ENCODE measurements at regions not wholly inside any gene's neighbourhood (a gene's known extent, or its start where the extent isn't known, plus 50 kb on each side); places are given as distances from the start of the nearest gene placed in this dataset.
"Not testable (repeated sequence)": the region's sequence is repeated elsewhere in the genome, so short reads cannot be mapped to it uniquely, and the experiment has no call there.

DNA sequence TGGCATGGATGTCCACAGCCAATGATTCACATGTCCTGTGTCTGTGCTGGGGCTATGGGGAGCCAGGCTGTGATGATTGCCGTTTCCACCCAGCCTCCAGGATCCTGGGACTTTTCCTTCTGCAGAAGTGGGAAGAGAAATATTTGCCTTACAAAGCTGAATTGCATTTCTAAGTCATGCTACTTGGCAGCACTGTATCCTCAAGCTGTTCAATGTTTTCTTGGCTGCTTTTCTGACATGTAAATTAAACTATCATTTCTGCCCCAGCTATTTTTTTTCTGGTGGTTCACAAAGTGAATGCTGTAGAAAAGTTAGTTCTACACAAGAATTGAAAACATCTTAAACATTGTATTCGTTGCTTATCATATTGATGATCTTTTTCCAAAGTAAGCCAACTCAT lies 51.9 kb upstream of the TCERG1L start:
- no peak for FAIRE-seq

DNA sequence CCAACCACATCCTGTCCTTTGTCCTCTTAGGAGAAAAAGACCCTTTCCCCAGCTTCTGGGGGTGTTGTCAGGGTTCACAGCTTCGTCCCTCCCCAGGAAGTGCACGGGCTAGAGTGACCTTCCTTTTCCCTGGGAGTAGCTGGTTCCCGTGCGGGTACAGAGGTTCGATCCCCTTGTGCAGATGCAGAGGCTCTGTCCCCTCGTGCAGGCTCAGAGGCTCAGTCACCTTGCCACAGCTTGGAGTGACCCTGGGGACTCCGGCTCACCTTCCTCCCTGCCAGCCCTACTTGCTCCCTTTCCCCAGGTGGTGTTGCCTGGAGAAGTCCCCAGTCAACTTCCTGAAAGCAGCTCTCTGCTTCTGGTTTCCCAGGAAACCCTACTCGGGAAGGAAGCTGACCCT lies 60.0 kb upstream of the TCERG1L start:
- no peak for FAIRE-seq

DNA sequence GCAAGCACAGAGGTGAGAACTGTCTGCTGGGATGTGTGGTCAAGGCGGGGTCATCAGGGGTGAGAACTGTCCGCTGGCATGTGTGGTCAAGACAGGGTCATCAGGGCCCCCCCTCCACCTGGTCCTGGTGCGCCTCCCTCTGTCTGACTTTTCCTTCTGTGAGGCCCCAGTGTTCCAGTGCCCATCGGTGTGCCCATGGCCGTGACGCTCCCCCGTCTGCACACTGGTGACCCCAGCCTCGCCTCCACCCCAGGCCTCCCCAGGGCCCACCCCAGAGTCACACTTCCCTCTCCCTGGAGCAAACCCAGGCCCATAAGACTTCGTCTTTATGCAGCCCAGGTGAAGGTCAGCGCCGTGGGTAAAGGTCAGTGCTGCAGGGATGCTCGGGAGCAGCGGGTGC lies 70.1 kb upstream of the TCERG1L start:
- no peak for FAIRE-seq

DNA sequence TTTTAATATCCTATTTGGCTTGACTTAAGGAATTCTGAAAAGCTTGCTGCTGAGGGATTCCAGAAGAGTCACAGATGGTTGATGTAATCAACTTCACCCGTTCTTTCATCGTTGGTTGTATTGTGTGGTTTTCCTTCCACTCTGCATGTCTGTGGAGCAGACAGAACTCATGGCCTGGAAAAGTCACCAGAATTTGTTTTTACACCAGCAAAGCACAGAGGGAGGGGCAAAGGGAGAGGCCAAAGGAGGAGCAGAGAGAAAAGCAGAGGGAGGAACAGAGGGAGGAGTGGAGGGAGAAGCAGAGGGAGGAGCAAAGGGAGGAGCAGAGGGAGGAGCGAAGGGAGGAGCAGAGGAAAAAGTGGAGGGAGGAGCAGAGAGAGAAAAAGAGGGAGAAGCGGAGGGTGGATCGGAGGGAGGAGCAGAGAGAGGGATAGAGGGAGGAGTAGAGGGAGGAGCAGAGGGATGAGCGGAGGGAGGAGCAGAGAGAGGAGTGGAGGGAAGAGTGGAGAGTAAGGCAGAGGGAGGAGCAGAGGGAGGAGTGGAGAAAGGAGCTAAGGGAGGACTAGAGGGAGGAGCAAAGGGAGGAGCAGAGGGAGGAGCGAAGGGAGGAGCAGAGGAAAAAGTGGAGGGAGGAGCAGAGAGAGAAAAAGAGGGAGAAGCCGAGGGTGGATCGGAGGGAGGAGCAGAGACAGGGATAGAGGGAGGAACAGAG lies 73.8 kb upstream of the TCERG1L start:
- FAIRE-seq: not testable (repeated sequence)

DNA sequence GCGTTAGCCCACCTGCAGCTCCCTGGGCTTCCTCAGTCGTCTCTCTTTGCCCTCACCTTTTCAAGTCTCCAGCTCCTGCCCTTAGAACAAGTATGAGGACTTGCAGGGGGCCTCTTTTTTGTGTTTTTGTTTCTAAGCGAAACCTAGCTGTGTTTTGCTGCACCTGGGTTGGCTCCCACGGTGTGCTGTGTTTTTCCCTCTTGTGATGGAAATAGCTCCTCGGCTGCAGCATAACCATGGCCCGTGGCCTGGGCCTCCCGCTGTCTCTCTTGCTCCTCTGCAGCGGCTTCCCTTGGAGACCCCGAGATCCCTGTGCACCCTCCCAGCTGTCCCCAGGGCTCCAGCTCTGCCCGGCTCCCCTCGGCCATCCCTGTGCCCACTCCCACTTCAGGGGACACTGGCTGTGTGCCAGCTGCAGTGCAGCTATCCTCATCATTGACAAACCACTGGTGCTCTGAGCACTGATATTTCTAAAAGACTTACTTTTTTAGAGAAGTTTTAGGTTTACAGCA lies 75.6 kb upstream of the TCERG1L start:
- no peak for FAIRE-seq

DNA sequence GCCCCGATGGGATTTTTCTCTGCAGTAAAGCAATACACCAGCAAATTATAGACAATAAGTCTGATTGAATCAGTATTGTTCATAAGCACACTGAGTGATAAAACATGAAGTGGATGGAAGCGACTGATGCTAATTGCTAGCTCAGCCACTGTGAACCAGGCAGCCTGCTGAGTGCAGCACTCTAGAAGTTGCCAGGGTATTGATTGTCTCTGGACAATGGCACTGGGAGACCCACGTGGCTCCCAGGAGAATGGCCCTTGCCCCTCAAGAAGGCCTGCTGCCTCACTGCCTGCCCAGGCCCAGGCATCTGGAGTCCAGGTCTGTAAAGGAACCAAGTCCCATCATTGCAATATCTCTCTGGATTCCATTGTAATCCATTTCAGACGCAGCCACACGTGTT lies 80.4 kb upstream of the TCERG1L start:
- no peak for FAIRE-seq

DNA sequence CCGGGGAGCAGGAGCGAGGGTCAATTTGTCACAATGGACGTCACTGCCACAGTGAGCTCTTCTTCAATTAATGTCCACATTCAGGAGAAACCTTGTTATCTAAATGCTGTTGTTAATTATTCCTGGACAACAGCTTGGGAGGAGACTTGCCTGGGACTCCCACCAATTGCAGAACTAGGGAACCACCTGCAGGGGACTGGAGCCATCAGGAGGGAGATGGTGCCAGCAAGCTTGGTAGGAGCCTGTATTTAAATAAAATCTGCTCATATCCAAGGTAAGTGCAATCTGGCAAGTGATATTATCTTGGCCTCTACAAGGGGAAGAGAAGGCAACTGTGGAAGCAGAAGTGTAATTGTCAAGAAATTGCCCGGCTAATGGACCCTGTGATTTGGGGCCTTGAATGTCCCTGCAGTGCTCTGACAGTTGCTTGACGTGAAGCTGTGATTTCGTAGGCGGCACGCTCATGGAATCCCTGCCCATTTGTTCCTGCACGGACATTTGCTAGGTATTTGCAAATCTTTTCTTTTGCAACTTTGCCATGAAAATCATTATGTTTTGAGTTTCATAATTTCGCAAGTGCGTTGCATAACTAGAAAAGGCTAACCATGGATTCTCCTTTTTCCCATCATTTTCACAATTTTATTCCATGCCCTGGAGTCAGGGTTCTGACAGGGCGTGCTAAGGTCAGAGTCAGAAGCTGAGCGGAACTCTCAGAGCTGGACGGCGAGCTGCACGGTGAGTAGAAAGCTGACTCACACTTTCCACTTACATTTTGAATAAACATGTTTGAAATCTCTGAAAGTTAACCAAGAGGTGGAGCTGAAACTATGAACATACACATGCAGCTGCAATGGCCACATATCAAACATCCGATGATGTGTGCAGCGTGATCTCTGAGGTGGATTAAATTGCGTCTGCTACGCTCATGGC lies 84.9 kb upstream of the TCERG1L start:
- FAIRE-seq: no peak

DNA sequence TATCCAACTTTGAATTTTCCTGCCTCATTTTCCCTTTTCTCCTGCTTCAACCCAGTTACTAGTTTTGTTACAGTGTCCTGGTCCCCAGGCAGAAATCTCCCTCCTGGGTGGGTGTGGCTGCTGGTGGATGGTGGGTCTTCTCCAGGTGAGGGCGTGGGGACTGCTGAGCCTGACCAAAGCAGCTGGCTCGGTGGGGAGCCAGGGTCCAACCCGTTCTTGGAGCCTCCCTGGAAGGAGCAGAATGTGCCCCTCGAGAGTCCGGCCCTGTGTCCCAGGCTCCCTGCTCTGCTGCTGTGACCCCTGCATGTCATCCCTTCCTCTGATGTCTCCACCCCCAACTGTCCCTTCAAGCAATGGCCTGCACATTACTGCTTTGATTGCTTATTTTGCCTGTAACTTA lies 86.6 kb upstream of the TCERG1L start:
- FAIRE-seq: no peak

DNA sequence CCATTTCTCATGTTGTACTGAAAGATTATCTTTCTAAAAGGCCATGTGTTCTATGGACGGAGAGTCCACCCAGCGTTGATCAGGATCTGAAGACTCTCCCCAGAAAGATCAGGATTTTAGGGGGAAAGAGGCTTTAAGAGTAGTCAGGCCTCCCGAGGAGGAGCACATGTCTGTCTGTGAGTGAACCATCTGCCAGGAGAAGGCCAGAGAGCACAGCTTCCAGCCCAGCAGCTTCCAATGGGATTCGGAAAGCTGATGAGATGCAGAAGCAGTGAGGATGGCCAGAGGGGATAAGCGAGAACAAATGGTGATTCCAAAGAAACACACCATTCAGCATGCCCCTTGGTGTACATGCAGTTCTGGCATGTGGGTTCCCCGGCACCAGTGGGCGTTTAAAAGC lies 88.5 kb upstream of the TCERG1L start:
- FAIRE-seq: no peak

DNA sequence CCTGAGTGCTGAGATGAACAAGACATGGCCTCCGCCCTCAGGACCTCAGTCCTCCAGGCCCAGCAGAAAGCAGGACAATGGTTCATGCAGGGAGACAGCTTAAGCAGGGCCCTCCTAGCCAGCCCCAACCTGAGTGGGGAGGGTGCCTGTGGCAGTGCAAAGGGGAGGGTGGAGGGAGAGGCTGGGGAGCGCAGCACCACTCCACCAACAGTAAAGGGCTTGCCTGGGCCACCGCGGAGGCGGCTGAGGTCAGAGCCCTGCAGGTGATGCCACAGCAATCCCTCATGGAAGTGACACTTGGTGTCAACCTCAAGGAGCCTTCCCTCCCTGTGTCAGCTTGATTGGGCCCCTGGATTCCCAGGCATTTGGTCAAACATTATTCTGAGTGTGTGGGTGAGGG lies 89.0 kb upstream of the TCERG1L start:
- no peak for FAIRE-seq

DNA sequence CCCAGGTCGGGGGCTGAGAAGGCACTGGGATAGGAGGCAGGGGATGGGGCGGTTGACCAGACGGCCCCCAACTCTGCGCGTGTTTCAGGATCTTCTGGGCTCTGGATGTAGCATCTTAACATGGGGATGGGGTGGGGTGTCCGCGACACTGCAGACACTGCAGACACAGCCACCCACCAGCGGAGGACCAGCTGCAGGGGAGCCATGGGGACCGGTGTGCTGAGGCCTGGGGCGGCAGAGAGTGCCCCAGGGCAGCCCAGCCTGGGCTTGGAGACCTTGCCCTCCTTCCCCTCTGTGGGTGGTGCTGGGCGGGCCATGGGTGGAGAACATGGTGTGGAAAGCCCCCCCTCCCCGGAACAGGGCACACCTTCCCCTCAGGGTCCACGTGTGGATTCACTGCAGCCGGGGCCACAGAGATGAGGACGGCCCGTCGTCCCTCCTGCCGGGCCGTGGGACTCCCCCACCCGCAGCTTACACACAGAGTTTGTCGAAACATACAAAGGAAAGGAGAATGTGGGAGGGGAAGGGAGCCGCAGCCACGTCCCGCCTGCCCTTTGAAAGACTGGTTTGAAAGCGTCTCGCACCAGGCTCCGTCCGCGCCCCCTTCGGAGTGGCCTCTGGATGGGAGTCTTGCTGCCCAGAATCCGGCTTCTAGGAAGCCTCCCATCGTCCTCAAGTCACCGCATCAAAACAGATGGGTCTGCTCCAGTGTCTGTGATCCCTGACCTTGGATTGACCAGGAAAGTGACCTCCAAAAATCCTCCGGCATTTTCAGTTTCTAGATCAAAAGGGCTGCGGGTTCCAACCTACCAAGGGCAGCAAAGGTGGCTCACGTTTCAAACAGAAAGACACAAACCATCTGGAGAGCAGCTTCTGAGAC lies 91.5 kb upstream of the TCERG1L start:
- no peak for FAIRE-seq

DNA sequence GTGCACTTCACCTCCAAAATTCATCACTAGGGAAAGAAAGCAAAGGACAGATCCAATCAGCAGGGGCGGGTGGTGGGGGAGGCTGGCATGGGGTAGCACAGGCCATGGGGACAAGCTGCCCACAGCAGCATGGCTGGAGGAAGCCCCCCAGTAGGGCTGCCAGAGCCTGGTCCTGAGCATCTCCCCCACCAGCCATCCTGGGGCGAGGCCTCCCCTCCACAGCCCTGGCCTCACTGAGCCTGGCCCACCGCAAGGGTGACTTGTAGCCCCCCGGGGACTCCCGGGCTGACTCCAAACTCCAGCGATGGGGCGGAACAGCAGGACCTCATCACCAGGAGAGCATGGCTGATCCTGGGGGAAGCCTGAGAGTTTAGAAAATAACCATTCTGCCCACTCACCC lies 92.4 kb upstream of the TCERG1L start:
- FAIRE-seq: no peak

DNA sequence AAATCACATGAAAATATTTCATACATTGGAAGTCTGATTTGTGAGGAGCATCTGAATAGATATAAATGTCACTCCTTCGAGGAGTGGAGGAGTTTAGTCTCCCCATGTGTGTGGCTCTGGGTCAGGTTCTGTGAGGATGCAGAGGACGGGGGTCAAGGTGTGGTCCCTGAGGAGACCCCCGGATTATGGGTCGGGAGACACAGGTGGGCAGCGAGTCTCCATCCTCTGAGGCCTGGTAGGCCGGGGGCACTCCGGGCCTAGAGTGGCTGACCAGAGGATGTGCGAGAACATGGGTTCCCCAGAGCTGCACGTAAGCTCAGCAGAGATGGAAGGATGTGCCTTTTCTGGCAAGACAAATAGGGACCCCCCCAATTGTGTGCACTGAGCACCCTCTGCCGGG lies 93.4 kb upstream of the TCERG1L start:
- no peak for FAIRE-seq

DNA sequence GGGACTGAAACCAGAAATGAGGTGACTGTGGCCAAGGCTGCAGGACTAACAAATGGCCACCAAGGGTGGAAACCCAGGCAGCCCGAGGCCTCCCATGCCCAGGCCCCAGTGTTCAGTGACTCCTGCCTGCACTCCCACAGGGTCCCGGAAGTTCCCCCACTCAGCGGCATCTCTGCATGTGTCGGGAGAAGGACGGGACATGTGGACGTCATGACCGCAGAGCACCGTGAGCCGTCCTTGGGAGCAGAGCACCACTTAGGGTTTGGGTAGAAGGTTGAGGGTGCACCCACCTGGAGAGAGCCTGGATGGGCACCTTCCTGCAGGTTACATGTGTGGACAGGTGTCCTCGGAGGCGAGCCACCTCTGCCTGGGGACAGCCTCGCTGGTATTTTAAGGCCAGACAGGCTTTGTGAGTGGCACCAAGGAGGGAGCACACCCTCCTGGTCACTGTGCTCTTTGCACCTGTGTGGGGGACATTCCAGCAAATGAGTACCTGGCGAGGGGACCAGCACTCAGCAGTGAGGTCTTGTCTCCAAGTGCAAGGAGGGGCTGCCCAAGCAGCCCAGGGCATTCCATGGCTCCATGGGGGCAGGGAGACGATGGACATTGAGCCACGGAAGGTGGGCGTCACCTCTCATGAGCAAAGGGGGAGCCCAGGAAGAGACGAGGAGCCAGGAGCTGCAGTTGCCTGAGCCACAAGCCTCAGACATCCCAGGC lies 95.3 kb upstream of the TCERG1L start:
- FAIRE-seq: no peak

DNA sequence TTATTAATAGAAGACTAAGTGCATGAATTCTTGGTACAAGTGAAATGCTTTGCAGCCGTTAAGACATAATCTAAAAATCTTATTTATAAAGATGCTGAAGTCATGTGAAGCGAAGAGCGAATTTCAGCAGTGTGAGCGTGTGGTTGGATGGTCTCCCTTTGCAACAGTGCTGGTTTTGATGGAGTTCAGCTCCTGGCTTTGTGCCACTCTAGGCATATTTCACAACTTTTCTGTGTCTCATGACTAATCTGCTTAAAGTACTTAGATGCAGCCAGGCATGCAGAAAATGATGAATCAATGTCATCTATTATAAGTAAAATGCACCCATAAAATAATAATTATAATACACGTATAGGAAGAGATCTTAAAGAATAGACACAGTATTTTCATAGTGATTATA lies 107.2 kb upstream of the TCERG1L start:
- FAIRE-seq: no peak

DNA sequence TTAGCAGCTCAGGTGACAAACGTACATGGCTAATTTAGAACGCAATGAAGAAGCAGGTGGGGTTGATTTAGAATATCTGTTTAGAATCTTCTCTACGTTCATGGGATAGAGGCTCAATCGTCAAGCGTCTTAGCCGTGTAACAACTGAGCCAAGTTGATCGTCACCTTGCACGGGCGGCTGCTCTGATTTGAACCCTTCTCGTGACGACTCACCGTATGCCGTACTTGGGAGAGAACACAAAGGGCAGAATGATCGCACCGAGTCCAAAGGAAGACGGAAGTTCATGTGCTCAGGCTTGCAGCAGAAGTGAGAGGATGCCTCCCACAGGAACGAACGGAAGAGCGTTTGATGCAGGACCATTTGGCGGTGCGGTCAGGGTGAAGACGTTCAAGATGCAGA lies 108.3 kb upstream of the TCERG1L start:
- no peak for FAIRE-seq

DNA sequence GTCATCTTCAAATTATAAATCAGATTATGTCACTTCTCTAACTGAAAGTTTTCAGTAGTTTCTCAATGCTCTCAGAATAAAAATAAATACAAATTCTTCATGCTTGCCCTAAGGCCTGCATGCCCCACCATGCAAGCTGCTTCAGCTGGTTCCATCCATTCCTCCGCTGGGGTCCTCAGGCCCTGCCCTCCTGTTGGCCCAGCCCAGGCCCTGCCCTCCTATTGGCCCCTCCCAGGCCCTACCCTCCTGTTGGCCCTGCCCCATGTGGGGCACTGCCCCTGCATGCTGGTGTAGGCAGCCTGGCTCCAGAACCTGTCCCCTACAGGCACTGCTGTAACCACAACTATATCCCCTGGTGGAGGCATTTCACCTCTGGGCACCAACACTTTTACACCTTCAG lies 109.3 kb upstream of the TCERG1L start:
- no peak for FAIRE-seq

DNA sequence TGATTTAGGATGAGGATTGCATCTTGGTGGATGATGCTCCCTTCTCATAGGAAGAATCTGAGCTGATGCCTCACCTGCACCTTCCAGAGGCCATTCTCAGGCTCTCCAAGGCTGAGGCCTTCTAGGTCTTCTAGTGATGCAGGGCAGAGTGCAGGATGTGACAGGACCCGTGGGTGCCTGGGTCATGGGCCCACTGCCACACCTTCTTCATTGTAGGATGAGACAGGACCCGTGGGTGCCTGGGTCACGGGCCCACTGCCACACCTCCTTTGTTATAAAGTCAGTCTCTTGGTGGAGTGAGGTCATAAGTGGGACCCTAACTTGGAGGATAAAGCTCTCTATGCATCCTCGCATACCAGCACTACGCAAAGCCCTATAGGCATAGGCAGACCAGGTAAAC lies 109.9 kb upstream of the TCERG1L start:
- no peak for FAIRE-seq

DNA sequence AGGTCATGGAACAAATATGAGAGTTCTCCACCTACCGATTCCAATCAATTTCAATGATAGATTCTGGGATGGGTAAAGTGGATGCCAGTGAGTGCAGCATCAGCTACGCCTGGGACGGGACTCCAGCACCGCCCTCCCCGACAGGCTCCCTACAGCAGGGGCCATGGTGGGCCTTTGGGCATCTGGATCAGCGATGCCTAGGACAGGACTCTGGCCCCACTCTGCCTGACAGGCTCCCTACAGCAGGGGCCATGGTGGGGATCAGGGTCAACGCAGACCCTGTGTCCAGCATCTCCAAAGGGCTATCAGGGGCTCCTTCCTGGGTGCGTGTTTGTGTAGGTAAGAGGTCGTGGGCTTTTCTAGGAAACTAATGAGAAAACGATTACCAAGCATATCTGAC lies 111.2 kb upstream of the TCERG1L start:
- FAIRE-seq: no peak

DNA sequence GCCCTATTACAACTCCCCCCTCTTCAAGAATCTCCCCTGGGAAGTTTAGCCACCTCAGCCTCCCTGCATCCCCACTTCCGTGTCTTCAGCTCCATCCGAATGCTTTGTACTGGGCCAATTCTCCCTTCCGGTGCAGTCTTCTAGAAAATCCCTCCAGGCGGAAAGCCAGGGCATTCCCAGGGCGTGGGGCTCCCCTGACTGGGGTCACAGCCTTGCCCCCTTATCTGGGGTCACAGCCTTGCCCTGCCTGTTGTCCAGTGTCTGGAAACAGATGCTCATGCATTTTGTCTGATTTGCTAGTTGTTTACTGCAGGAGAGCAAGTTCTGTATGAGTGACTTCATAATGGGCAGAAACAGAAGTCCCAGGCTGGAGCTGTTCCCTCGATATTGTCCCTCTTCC lies 112.5 kb upstream of the TCERG1L start:
- no peak for FAIRE-seq

DNA sequence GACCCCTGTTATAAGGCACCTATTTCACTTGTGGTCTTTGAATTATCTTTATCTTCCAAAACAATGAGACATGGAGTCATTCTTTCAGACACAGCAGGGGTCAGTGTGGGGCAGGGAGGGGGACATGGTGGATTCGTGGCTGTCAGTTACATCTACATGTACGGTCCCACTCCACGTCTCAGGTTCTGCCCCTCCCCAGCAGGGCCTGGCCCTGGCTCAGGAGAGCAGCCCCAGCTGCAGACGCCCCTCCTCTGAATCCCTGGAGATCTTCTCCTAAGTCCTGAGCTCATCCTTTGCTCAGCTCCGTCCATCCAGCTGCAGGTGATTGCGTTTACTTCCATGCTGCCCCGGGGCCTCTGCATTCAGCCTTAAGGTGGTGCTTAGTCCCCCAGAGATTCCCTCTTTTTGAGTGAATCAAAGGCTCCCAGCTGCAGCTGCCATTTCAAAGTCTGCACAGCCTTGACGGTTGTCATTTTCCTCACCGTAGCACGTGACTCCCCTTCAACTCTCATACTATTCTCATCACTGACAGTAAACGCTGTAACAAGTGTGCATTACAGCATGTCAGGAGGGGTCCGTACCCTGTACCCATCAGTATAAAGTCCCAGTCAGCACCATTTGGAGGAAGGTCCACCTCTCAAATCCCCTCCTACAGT lies 113.4 kb upstream of the TCERG1L start:
- no peak for FAIRE-seq
